ENCODE measurements at regions not wholly inside any gene's neighbourhood (a gene's known extent, or its start where the extent isn't known, plus 50 kb on each side); places are given as distances from the start of the nearest gene placed in this dataset.

- no peak overlapping the region for H3K27ac ChIP-seq
- no peak for TF ChIP-seq ZFX (IDR thresholded peaks at IDR 0.05)
Observed at GRCh38 chr1:234554218-234554697, 55.7 kb downstream of the IRF2BP2 start.

- H3K27ac ChIP-seq = no peak overlapping the region
- TF ChIP-seq CTCF (conservative IDR thresholded peaks at IDR 0.05) (no peak), ZFX (IDR thresholded peaks at IDR 0.05) (no peak)
Observed at GRCh38 chr1:234553240-234554188, 56.5 kb downstream of the IRF2BP2 start.

- H3K27ac ChIP-seq = no peak overlapping the region
- no peak for TF ChIP-seq CTCF (conservative IDR thresholded peaks at IDR 0.05)
- no peak for TF ChIP-seq ZFX (IDR thresholded peaks at IDR 0.05)
Observed at GRCh38 chr1:234551032-234551378, 59.0 kb downstream of the IRF2BP2 start.

- no peak overlapping the region for H3K27ac ChIP-seq
- TF ChIP-seq CTCF (conservative IDR thresholded peaks at IDR 0.05) = no peak
- TF ChIP-seq ZFX (IDR thresholded peaks at IDR 0.05) = no peak
Observed at GRCh38 chr1:234550341-234551031, 59.5 kb downstream of the IRF2BP2 start.

GRCh38 chr1:234549447-234550021 lies 60.4 kb downstream of the IRF2BP2 start:
- no peak overlapping the region for H3K27ac ChIP-seq
- no peak for TF ChIP-seq CTCF (conservative IDR thresholded peaks at IDR 0.05)
- TF ChIP-seq ZFX (IDR thresholded peaks at IDR 0.05) = no peak

GRCh38 chr1:234546890-234547788 lies 62.8 kb downstream of the IRF2BP2 start:
- H3K27ac ChIP-seq = no peak overlapping the region
- TF ChIP-seq ZFX (IDR thresholded peaks at IDR 0.05) = no peak
- no peak for TF ChIP-seq CTCF (conservative IDR thresholded peaks at IDR 0.05)

- no peak for TF ChIP-seq CTCF (conservative IDR thresholded peaks at IDR 0.05)
- TF ChIP-seq ZFX (IDR thresholded peaks at IDR 0.05) = no peak
- peak overlapping the region; percentile 81 for H3K27ac ChIP-seq
Observed at GRCh38 chr1:234546387-234546704, 63.6 kb downstream of the IRF2BP2 start.
